GM18502 (cell line): ENCODE measurements at regions not wholly inside any gene's neighbourhood (a gene's known extent, or its start where the extent isn't known, plus 50 kb on each side); places are given as distances from the start of the nearest gene placed in this dataset.
A peak's percentile ranks its signal among the peaks of the same experiment; 100 is the strongest.

Source experiments
- ATAC-seq: cut with Tn5 transposase; IDR thresholded peaks from one replicate; pipeline ENCODE4 v1.9.1; 2021; ENCODE audit warnings: mild to moderate bottlenecking; ENCODE audit not compliant: unreplicated experiment, poor library complexity

GRCh38 chr2:234438305-234438977 lies 58.4 kb downstream of the ARL4C start:
- no peak for ATAC-seq

GRCh38 chr2:234437642-234438304 lies 59.1 kb downstream of the ARL4C start:
- ATAC-seq, result no peak

- no peak for ATAC-seq
Observed at GRCh38 chr2:234436482-234436837, 60.4 kb downstream of the ARL4C start.

- no peak for ATAC-seq
Observed at GRCh38 chr2:234435836-234436481, 60.9 kb downstream of the ARL4C start.

GRCh38 chr2:234433201-234433600 lies 63.7 kb downstream of the ARL4C start:
- no peak for ATAC-seq

- no peak for ATAC-seq
Observed at GRCh38 chr2:234430871-234431270, 66.0 kb downstream of the ARL4C start.

- ATAC-seq, result no peak
Observed at GRCh38 chr2:234429265-234429664, 67.6 kb downstream of the ARL4C start.

- no peak for ATAC-seq
Observed at GRCh38 chr2:234427081-234428061, 69.5 kb downstream of the ARL4C start.

- ATAC-seq, result no peak
Observed at GRCh38 chr2:234426616-234427015, 70.3 kb downstream of the ARL4C start.

GRCh38 chr2:234425639-234426603 lies 71.0 kb downstream of the ARL4C start:
- ATAC-seq, result peak; percentile 84

- no peak for ATAC-seq
Observed at GRCh38 chr2:234423884-234424283, 73.0 kb downstream of the ARL4C start.

- no peak for ATAC-seq
Observed at GRCh38 chr2:234422981-234423431, 73.9 kb downstream of the ARL4C start.

GRCh38 chr2:234422273-234422732 lies 74.6 kb downstream of the ARL4C start:
- no peak for ATAC-seq

GRCh38 chr2:234420408-234420807 lies 76.5 kb downstream of the ARL4C start:
- no peak for ATAC-seq

GRCh38 chr2:234419726-234420125 lies 77.2 kb downstream of the ARL4C start:
- no peak for ATAC-seq

- no peak for ATAC-seq
Observed at GRCh38 chr2:234415706-234416105, 81.2 kb downstream of the ARL4C start.

- ATAC-seq, result no peak
Observed at GRCh38 chr2:234414596-234414995, 82.3 kb downstream of the ARL4C start.

- no peak for ATAC-seq
Observed at GRCh38 chr2:234412726-234413125, 84.2 kb downstream of the ARL4C start.

- peak; percentile 86 for ATAC-seq
Observed at GRCh38 chr2:234411793-234412192, 85.1 kb downstream of the ARL4C start.
